B cell (primary cell): ENCODE measurements at regions not wholly inside any gene's neighbourhood (a gene's known extent, or its start where the extent isn't known, plus 50 kb on each side); places are given as distances from the start of the nearest gene placed in this dataset.

Experiments used
- ATAC-seq: fragments of 200-7000 bp; cut with Tn5 transposase; one replicate; pipeline ENCODE4 v1.10.0; 2021; ENCODE audit warnings: low read depth, mild to moderate bottlenecking, moderate number of reproducible peaks, moderate library complexity
- CTCF ChIA-PET: fragments of 350-600 bp; sonication (Branson Sonifier 250); formaldehyde crosslinking; loops from one replicate; lab custom pipeline; 2021; ENCODE audit warnings: antibody characterized with exemption, inconsistent platforms; lab: Charles Lee
- POLR2A ChIA-PET: fragments of 350-600 bp; sonication (Branson Sonifier 250); formaldehyde crosslinking; loops from one replicate; lab custom pipeline; 2021; ENCODE audit warnings: antibody characterized with exemption; lab: Charles Lee
- DNase-seq: peaks from one replicate; pipeline ENCODE4 v3.0.0; 2013
- H2AFZ ChIP-seq: 2 replicates; pipeline ENCODE4 v1.6.1; 2012; ENCODE audit warnings: mild to moderate bottlenecking, low read depth, low read length; ENCODE audit not compliant: insufficient read depth, poor library complexity, severe bottlenecking
- H3K27ac ChIP-seq, 2 donors: 1 replicate in 1 of 2; 2 replicates in 1 of 2; pipeline ENCODE4 v1.5.1; 2012 to 2013; ENCODE audit warnings: low read length in 2 of 2, mild to moderate bottlenecking in 2 of 2, moderate library complexity in 1 of 2
- H3K27me3 ChIP-seq, 4 experiments: fragments of 200-600 bp in 1 of 4; sonication (generic) in 1 of 4; replicated peaks in 1 of 4; 1 replicate in 2 of 4; 2 replicates in 2 of 4; pipeline versions ENCODE4 v1.6.1 to v1.7.0; 2013 to 2016; ENCODE audit warnings: low read length in 3 of 4, mild to moderate bottlenecking in 2 of 4, mixed read lengths in 1 of 4, moderate library complexity in 1 of 4; ENCODE audit not compliant: insufficient read depth in 4 of 4, control insufficient read depth in 3 of 4; ENCODE audit errors: control extremely low read depth in 1 of 4
- H3K36me3 ChIP-seq, 2 experiments: replicated peaks in 1 of 2; 1 replicate in 1 of 2; 2 replicates in 1 of 2; pipeline versions ENCODE4 v1.6.1 to v1.7.1; 2013; ENCODE audit warnings: low read length in 1 of 2; ENCODE audit not compliant: insufficient read depth in 2 of 2, control insufficient read depth in 1 of 2; ENCODE audit errors: control extremely low read depth in 1 of 2, extremely low read depth in 1 of 2
- H3K4me1 ChIP-seq, 2 donors: fragments of 200-600 bp in 1 of 2; sonication (generic) in 1 of 2; 1 replicate in 1 of 2; 2 replicates in 1 of 2; pipeline versions ENCODE4 v1.5.1 to v1.6.1; 2013 to 2017; ENCODE audit warnings: low read length in 2 of 2; ENCODE audit not compliant: control insufficient read depth in 2 of 2, insufficient read depth in 2 of 2
- H3K4me2 ChIP-seq: replicated peaks from 2 replicates; pipeline ENCODE3; 2012; ENCODE audit warnings: mild to moderate bottlenecking, low read depth, low read length; ENCODE audit not compliant: poor library complexity, severe bottlenecking
- H3K4me3 ChIP-seq, 5 experiments: fragments of 200-600 bp in 1 of 5; sonication (generic) in 1 of 5; 1 replicate in 3 of 5; 2 replicates in 2 of 5; pipeline versions ENCODE4 v1.5.1 to v1.7.0; 2011 to 2016; ENCODE audit warnings: low read length in 4 of 5, mild to moderate bottlenecking in 4 of 5, low read depth in 2 of 5, control low read depth in 1 of 5, moderate library complexity in 1 of 5; ENCODE audit not compliant: insufficient read depth in 1 of 5; ENCODE audit errors: control extremely low read depth in 1 of 5, extremely low read depth in 1 of 5
- H3K79me2 ChIP-seq: fragments of 200-600 bp; sonication (generic); one replicate; pipeline ENCODE4 v1.6.0; 2016; ENCODE audit warnings: low read length; ENCODE audit not compliant: control insufficient read depth, insufficient read depth
- H3K9ac ChIP-seq: fragments of 200-600 bp; sonication (generic); 2 replicates; pipeline ENCODE4 v1.6.1; 2017; ENCODE audit warnings: mild to moderate bottlenecking, low read length, moderate library complexity
- H3K9me3 ChIP-seq, 3 donors: one replicate each; pipeline versions ENCODE4 v1.6.1 to v1.7.1; 2013; ENCODE audit warnings: low read length in 2 of 3; ENCODE audit not compliant: control insufficient read depth in 2 of 3, insufficient read depth in 1 of 3; ENCODE audit errors: control extremely low read depth in 1 of 3
- H4K20me1 ChIP-seq: 2 replicates; pipeline ENCODE4 v1.6.0; 2012; ENCODE audit warnings: mild to moderate bottlenecking, low read length; ENCODE audit not compliant: insufficient read depth, control insufficient read depth, poor library complexity, severe bottlenecking
- H3K27ac Mint-ChIP-seq: one replicate; pipeline ENCODE4 v1.8.0; 2021; ENCODE audit warnings: mixed read lengths
- H3K27me3 Mint-ChIP-seq: one replicate; pipeline ENCODE4 v1.8.0; 2021; ENCODE audit warnings: mixed read lengths
- H3K4me1 Mint-ChIP-seq: one replicate; pipeline ENCODE4 v1.8.0; 2021; ENCODE audit warnings: mixed read lengths
- H3K4me3 Mint-ChIP-seq: one replicate; pipeline ENCODE4 v1.8.0; 2021; ENCODE audit warnings: mixed read lengths
- H3K9me3 Mint-ChIP-seq: one replicate; pipeline ENCODE4 v1.8.0; 2022; ENCODE audit warnings: mixed read lengths; ENCODE audit not compliant: insufficient read depth
- CTCF ChIP-seq: fragments of 200-600 bp; IDR thresholded peaks from one replicate; pipeline ENCODE4 v1.8.0; 2022; ENCODE audit warnings: antibody characterized with exemption, mild to moderate bottlenecking
- EZH2 ChIP-seq: IDR thresholded peaks from 2 replicates; pipeline ENCODE4 v1.6.1; 2012; ENCODE audit warnings: borderline replicate concordance, low read depth, mild to moderate bottlenecking, moderate library complexity, low read length; ENCODE audit not compliant: insufficient read depth, poor library complexity, severe bottlenecking
- WGBS: methylation state at CpG from one replicate; pipeline ENCODE4 v1.1.5; 2013; ENCODE audit warnings: missing lambda C conversion rate; ENCODE audit not compliant: insufficient coverage; 5-methylcytosine and 5-hydroxymethylcytosine counted together
- intact Hi-C: fragments of 100-400 bp; cut with micrococcal nuclease; formaldehyde crosslinking; loops from one replicate; pipeline ENCODE4 v1.10.0; 2022

GRCh38 chr10:10431422-10432066 lies 586.1 kb upstream of the CELF2 start:
- Histone ChIP-seq H2AFZ (no peak overlapping the region), H3K9ac (no peak overlapping the region), H3K4me1 (no peaks in the 10 kb centered on the region), H3K79me2 (no peaks in the 10 kb centered on the region), H4K20me1 (no peaks in the 10 kb centered on the region), H3K9me3 (peaks cover 0 to 4% (median 0%) of the 10 kb centered on the region in 3 donors), H3K4me2 (no peak overlapping the region), H3K4me3 (no peak overlapping the region), H3K36me3 (no peaks in the 10 kb centered on the region), H3K27me3 (no peaks in the 10 kb centered on the region), H3K27ac (no peak overlapping the region)
- ATAC-seq = no peak
- Mint-ChIP-seq H3K27me3 (no peaks in the 10 kb centered on the region), H3K9me3 (peaks cover 3% of the 10 kb centered on the region), H3K4me1 (no peaks in the 10 kb centered on the region), H3K4me3 (no peak overlapping the region), H3K27ac (no peak overlapping the region)
- no peak for TF ChIP-seq EZH2
- TF ChIP-seq CTCF = no peak
- ChIA-PET POLR2A (no interaction called here), CTCF (no interaction called here)
- intact Hi-C loops = no loop called here
- no CpG with 5 or more reads among the region's 5 CpGs for WGBS
- no peak for DNase-seq

GRCh38 chr10:10432296-10433035 lies 585.2 kb upstream of the CELF2 start:
- DNase-seq = no peak
- Histone ChIP-seq H3K27ac (no peak overlapping the region), H3K4me3 (no peak overlapping the region), H3K9ac (no peak overlapping the region), H4K20me1 (no peaks in the 10 kb centered on the region), H2AFZ (no peak overlapping the region), H3K4me1 (no peaks in the 10 kb centered on the region), H3K36me3 (no peaks in the 10 kb centered on the region), H3K4me2 (no peak overlapping the region), H3K27me3 (no peaks in the 10 kb centered on the region), H3K79me2 (no peaks in the 10 kb centered on the region), H3K9me3 (peaks cover 0 to 4% (median 0%) of the 10 kb centered on the region in 3 donors)
- H3K4me3 Mint-ChIP-seq = no peak overlapping the region
- H3K4me1 Mint-ChIP-seq = no peaks in the 10 kb centered on the region
- POLR2A ChIA-PET = no interaction called here
- no peaks in the 10 kb centered on the region for H3K27me3 Mint-ChIP-seq
- WGBS = 88% methylated on average over 7 of the region's 9 CpGs
- no peak for ATAC-seq
- no peak for TF ChIP-seq CTCF
- TF ChIP-seq EZH2 = no peak
- CTCF ChIA-PET = no interaction called here
- peaks cover 3% of the 10 kb centered on the region for H3K9me3 Mint-ChIP-seq
- intact Hi-C loops = no loop called here
- H3K27ac Mint-ChIP-seq = no peak overlapping the region
